ENCODE measurements at regions not wholly inside any gene's neighbourhood (a gene's known extent, or its start where the extent isn't known, plus 50 kb on each side); places are given as distances from the start of the nearest gene placed in this dataset.
"Not testable (repeated sequence)": the region's sequence is repeated elsewhere in the genome, so short reads cannot be mapped to it uniquely, and the experiment has no call there.

GRCh38 chr9:82883974-82884373 lies 179.0 kb downstream of the RASEF start:
- not testable (repeated sequence) for TF ChIP-seq CTCF (conservative IDR thresholded peaks at IDR 0.05; ENCODE audit: low read depth, low read length); EZH2 (IDR thresholded peaks at IDR 0.05; ENCODE audit: low read length, unreplicated experiment)

All from PC-3 (cell line).